IPS-20b (cell line): ENCODE measurements at regions not wholly inside any gene's neighbourhood (a gene's known extent, or its start where the extent isn't known, plus 50 kb on each side); places are given as distances from the start of the nearest gene placed in this dataset.

Source experiments
- H3K27ac ChIP-seq: one replicate; pipeline ENCODE4 v1.5.1; 2013; ENCODE audit warnings: low read length
- H3K27me3 ChIP-seq: 2 replicates; pipeline ENCODE4 v1.6.1; 2013; ENCODE audit warnings: mild to moderate bottlenecking, low read length, inconsistent platforms; ENCODE audit not compliant: insufficient read depth
- H3K36me3 ChIP-seq: 2 replicates; pipeline ENCODE4 v1.6.1; 2013; ENCODE audit warnings: low read depth, mild to moderate bottlenecking, inconsistent platforms, low read length, moderate library complexity; ENCODE audit not compliant: insufficient read depth
- H3K4me1 ChIP-seq: 2 replicates; pipeline ENCODE4 v1.6.1; 2013; ENCODE audit warnings: mild to moderate bottlenecking, control low read depth, inconsistent platforms, low read length, moderate library complexity; ENCODE audit not compliant: insufficient read depth
- H3K4me3 ChIP-seq: 2 replicates; pipeline ENCODE4 v1.5.1; 2013; ENCODE audit warnings: mild to moderate bottlenecking, low read length, inconsistent platforms
- H3K9ac ChIP-seq: 2 replicates; pipeline ENCODE4 v1.6.1; 2013; ENCODE audit warnings: low read depth, mild to moderate bottlenecking, inconsistent platforms, low read length, moderate library complexity
- H3K9me3 ChIP-seq: 2 replicates; pipeline ENCODE4 v1.6.1; 2013; ENCODE audit warnings: mild to moderate bottlenecking, low read depth, low read length, inconsistent platforms; ENCODE audit not compliant: insufficient read depth

DNA sequence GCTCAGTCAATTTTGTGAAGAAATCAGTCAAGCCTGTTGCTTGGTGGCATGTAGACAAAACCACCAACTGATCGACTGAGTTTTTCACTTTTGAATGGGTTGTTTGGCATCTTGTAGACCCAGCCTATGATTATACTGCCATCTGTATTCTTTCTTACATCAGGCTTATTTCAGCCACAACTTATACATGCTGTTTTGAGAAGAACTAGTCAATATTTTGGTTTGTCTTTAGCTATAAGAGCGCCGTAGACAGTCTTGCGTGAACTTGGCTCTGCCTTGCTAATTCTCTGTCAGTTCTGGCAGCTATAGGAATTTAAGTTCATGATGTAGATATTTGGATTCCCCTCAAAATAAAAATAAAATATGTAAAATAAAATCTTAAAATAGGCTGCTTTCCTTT lies 742.0 kb upstream of the FANCL start:
- H3K36me3 ChIP-seq = no peaks in the 10 kb centered on the region

DNA sequence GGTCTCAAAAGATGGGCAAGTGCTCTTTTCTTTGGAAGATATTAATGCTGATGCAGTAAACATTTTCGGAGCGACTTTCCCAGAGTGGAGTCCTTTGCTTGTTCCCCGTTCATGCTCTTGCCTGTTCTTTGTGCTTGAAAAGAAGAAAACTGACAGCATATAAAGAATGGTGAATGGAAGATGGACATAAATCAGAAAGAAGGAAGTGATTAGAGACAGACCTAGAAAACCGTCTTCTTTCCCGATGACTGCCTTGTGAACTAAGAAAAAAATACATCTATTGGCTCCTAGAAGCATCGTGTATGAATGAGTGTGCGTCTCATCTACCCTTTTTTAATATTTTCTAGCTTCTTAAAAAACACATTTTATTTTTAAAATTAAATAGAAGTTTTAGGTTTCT lies 740.1 kb upstream of the FANCL start:
- Histone ChIP-seq H3K4me3 (no peak overlapping the region), H3K9ac (no peak overlapping the region), H3K4me1 (peaks cover 17% of the 10 kb centered on the region), H3K9me3 (no peaks in the 10 kb centered on the region), H3K36me3 (no peaks in the 10 kb centered on the region), H3K27me3 (no peaks in the 10 kb centered on the region), H3K27ac (no peak overlapping the region)

More for the DNA sequence above, 742.0 kb upstream of the FANCL start:
- Histone ChIP-seq H3K27me3 (no peaks in the 10 kb centered on the region), H3K4me3 (no peak overlapping the region), H3K9ac (no peak overlapping the region), H3K4me1 (peaks cover 6% of the 10 kb centered on the region; the same call in 1 of the 2 replicates), H3K9me3 (no peaks in the 10 kb centered on the region), H3K27ac (no peak overlapping the region)

DNA sequence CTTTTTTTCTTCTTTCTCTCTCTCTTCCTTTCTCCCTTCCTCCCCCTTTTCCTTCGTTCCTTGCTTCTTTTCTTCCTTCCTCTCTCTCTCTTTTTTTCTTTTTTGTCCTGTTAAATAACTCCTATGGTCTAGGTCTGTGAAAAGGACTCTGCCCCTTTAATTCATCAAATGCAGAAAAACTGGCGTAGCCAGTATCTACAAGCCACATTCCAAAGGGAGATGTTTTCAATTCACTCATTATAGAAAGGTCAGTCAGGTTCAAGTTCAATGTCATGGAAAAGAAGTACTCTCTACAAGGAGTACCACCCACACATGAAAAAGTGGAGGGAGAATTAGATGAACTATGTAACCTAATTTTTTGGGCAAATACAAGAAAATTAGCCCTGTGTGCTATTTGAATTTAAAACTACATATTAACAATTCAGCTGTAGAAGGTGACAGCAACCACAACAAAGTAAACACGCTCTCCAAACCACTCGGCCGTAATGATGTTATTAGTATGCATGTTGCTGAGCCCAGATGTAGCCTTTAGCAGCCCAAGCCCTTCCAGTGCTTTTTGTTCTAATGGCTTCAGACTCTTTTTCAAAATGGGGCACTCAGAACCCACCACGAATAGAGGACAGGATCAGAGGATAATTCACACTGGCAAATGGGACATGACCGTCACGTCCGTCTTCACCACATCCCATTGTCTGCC lies 735.4 kb upstream of the FANCL start:
- H3K4me3 ChIP-seq = peak overlapping the region; percentile 25; the same call in 1 of the 2 replicates
- peaks cover 48% of the 10 kb centered on the region for H3K4me1 ChIP-seq
- no peaks in the 10 kb centered on the region for H3K36me3 ChIP-seq
- no peaks in the 10 kb centered on the region for H3K27me3 ChIP-seq
- H3K9me3 ChIP-seq = no peaks in the 10 kb centered on the region
- peak overlapping the region; percentile 26; the same call in 1 of the 2 replicates for H3K9ac ChIP-seq
- H3K27ac ChIP-seq = no peak overlapping the region

DNA sequence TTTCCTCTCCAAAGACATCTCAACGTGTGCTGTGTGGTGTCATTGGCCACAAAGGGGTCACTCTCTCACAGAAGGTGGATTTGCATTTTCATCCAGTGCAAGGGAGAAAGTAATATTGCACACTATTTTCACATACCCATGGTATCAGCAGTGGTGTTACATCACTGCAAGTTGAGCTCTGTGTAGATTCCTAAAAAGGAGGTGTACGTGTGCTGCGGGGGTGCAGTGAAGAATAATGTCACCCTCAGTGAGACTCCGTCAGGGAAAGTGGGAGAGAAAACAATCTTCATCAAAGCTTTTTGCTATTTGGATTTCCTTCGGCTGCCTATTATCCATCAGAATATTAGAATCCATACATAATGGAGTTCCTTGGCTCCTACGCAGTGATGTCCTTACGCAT lies 733.8 kb upstream of the FANCL start:
- H3K4me1 ChIP-seq = peaks cover 52% of the 10 kb centered on the region
- no peaks in the 10 kb centered on the region for H3K9me3 ChIP-seq
- no peak overlapping the region for H3K27ac ChIP-seq
- no peak overlapping the region for H3K4me3 ChIP-seq
- no peaks in the 10 kb centered on the region for H3K36me3 ChIP-seq
- H3K9ac ChIP-seq = no peak overlapping the region; the same call in 1 of the 2 replicates
- H3K27me3 ChIP-seq = no peaks in the 10 kb centered on the region

DNA sequence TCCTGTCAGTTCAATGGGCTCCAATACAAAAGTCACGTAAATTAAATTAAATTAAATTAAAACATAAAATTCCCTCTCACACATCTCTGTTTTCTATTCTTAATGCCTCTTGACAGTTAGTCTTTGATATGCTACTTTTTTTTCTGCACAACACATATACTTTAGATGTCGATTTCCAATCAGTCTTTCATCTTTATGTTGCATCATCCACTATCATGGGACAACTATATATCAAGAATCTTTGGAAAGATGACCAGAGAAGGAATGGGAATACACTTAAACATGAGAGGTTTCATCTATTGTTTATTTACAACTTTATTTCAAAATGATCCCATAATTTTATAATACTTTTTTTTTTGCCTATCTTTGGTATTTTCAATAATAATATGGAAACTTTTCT lies 733.3 kb upstream of the FANCL start:
- Histone ChIP-seq H3K27ac (no peak overlapping the region), H3K4me3 (no peak overlapping the region), H3K4me1 (peaks cover 52% of the 10 kb centered on the region), H3K27me3 (no peaks in the 10 kb centered on the region), H3K36me3 (no peaks in the 10 kb centered on the region), H3K9ac (no peak overlapping the region), H3K9me3 (no peaks in the 10 kb centered on the region)

DNA sequence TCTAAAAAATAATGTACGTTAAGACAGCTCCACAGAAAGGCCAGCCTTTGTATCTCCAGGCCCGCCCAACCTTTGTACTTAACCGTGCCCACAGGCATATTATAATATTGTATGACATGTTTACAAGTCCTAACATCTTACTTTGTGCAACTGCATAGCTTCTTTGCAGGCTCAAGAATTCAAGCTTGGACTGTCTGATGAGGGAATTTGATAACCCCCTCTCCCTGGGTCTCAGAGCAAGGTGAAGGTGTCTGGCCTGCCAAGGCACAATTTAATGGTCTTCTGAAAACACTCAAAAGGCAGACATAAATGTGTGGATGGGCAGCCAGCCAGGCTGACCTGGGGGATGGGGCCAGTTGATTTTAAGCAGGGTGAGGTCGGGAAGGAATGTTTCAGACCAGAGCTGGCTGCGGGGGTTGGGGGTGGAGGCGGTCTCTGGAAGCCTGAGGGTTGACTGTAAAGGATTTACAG lies 732.7 kb upstream of the FANCL start:
- Histone ChIP-seq H3K27ac (peak overlapping the region; percentile 13), H3K27me3 (no peaks in the 10 kb centered on the region), H3K9me3 (no peaks in the 10 kb centered on the region), H3K4me1 (peaks cover 52% of the 10 kb centered on the region), H3K9ac (no peak overlapping the region), H3K4me3 (peak overlapping the region; percentile 23; the same call in 1 of the 2 replicates), H3K36me3 (no peaks in the 10 kb centered on the region)

DNA sequence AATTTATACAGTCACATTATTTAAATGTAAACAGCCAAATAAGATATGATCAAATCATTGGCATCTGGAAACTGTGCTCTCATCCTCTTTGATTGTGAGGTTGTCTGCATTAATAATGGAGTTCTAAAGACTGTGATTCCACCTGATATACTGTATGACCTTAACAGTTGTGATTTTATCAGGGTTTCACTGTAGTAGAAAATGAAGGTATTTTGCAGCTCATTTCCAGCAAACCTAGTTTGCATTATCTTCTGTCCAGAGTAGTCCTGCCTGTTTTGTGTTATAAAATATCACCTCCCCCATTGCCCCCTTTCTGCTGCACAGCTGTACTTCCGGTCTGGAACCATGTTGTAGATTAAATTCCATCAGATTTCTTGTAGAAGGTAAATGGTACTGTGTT lies 731.6 kb upstream of the FANCL start:
- H3K9ac ChIP-seq = no peak overlapping the region
- H3K36me3 ChIP-seq = no peaks in the 10 kb centered on the region
- H3K4me1 ChIP-seq = peaks cover 52% of the 10 kb centered on the region
- no peak overlapping the region for H3K4me3 ChIP-seq
- no peak overlapping the region for H3K27ac ChIP-seq
- H3K27me3 ChIP-seq = no peaks in the 10 kb centered on the region
- H3K9me3 ChIP-seq = no peaks in the 10 kb centered on the region

DNA sequence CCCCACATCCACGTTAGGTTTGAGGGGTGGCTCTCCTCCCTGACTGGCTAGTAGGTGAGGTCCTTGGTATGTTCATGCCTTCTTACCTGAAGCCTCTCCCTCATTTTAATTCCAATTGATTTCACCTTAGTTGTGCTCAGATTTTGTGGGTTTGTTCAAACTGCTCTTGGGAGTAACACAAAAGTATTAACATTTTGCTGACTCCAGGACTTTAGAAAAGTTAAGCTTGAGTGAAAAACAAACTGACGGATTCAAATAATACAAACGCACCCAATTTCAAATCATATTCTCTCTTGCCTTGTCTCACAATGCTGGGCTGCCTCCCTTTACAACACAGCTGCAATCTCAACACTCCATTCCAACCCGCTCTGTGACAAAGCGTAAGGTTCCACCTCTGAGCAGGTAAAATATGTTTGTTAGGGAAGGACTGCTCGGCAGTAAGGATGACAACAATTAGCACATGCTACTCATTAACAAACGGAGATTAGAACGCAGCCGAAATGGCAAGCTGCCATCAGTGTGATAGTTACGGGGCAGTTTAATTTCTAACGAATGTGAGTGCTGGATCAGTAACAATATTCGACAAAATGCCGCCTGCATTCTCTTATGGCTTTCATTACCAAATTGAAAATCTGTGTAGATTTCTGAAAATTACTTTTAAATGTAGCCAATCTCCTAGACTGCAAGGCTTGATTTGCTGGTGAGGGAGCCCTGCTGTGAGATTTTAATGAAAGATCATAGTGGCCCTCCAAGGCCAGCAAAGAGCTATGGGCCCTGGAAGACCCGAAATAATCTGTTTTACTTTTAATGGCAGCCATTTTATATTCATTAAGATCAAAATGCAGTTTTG lies 730.6 kb upstream of the FANCL start:
- no peak overlapping the region for H3K4me3 ChIP-seq
- peaks cover 45% of the 10 kb centered on the region for H3K4me1 ChIP-seq
- H3K27ac ChIP-seq = no peak overlapping the region
- no peaks in the 10 kb centered on the region for H3K9me3 ChIP-seq
- H3K9ac ChIP-seq = no peak overlapping the region
- H3K27me3 ChIP-seq = no peaks in the 10 kb centered on the region
- H3K36me3 ChIP-seq = no peaks in the 10 kb centered on the region

DNA sequence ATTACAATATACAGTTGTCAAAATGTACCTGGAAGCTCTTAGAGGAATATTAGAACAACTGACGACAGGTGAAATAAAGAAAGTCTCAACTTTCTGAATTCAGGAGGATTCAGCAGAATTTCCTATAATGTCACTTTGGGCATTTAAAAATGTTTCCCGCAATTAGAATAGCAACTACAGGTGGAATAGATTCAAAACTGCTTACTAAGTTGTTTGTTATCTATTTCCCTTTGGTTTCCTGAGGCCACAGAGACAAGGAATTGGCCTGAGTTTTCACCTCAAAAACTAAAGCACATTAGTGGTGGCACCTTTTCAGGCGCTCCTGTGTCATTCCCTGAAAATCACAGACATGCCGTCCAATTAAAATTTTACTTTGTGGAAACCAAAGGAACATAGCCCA lies 729.2 kb upstream of the FANCL start:
- H3K4me1 ChIP-seq = peaks cover 32% of the 10 kb centered on the region

DNA sequence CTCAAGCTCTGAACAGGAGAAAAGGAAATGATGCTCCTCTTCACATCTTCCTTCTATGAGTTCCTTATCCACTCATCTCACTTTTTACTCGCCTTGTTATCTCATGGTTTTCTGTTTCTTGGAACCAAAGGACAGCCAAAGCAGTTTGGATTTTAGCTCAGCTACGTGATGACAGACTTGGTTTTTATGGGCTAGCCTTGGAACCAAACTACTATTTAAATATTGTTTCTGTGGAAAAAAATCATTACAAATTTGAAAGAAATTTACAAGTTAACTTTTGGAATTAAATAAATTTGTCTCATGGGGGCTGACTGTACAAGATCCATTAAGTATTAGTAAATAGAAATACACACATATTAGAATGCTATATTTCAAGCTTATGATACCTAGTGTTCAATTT lies 727.8 kb upstream of the FANCL start:
- Histone ChIP-seq H3K9me3 (no peaks in the 10 kb centered on the region), H3K9ac (no peak overlapping the region), H3K36me3 (no peaks in the 10 kb centered on the region), H3K27ac (no peak overlapping the region), H3K27me3 (no peaks in the 10 kb centered on the region), H3K4me1 (peaks cover 18% of the 10 kb centered on the region; the same call in 1 of the 2 replicates), H3K4me3 (no peak overlapping the region)

More for the DNA sequence above, 729.2 kb upstream of the FANCL start:
- Histone ChIP-seq H3K9ac (no peak overlapping the region), H3K27me3 (no peaks in the 10 kb centered on the region), H3K36me3 (no peaks in the 10 kb centered on the region), H3K9me3 (no peaks in the 10 kb centered on the region), H3K4me3 (no peak overlapping the region), H3K27ac (no peak overlapping the region)

DNA sequence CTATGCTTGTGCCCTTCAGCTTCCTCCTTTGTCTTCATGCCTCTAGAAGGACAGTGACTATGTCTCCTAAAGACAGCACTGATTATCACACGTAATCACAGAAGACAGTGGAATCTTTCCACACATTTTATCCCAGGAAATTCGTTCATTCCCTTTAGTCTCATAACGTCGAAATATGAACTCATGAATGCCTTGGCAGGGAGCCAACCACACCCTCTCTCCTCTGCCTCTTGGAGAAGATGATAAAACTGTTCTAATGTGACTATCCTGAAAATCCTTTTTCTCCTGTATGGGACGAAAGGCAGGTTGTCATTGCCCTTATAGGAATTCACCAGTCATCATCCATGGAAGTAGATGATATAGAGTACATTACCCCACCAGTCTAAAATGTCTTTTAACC lies 726.6 kb upstream of the FANCL start:
- Histone ChIP-seq H3K9me3 (no peaks in the 10 kb centered on the region), H3K27ac (no peak overlapping the region), H3K27me3 (no peaks in the 10 kb centered on the region), H3K9ac (no peak overlapping the region), H3K36me3 (no peaks in the 10 kb centered on the region), H3K4me1 (peaks cover 9% of the 10 kb centered on the region; the same call in 1 of the 2 replicates), H3K4me3 (no peak overlapping the region)

DNA sequence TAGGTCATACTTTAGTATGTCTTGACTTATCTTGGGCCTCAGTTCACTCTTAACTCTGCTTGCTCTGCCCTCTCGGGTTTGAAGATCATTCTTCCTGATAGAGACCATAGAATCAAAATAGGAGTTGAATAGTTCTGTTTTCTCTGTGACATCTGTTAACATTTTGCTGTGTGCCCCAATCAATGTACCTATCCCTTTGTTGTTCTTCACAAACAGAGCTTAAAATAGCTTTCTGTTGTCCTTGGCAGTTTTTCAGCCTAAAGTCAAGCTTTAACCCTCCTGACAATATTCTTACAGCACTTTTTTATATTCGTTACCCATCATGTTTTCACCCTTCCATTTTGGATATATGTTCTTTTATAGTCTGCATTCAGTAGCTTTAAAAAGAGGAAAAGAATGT lies 724.5 kb upstream of the FANCL start:
- H3K9ac ChIP-seq = no peak overlapping the region
- H3K4me3 ChIP-seq = no peak overlapping the region
- no peaks in the 10 kb centered on the region for H3K36me3 ChIP-seq
- no peaks in the 10 kb centered on the region for H3K9me3 ChIP-seq
- no peaks in the 10 kb centered on the region; the same call in 1 of the 2 replicates for H3K4me1 ChIP-seq
- H3K27ac ChIP-seq = no peak overlapping the region
- no peaks in the 10 kb centered on the region for H3K27me3 ChIP-seq
